Heart left ventricle (tissue), 13 donors: ENCODE measurements at regions not wholly inside any gene's neighbourhood (a gene's known extent, or its start where the extent isn't known, plus 50 kb on each side); places are given as distances from the start of the nearest gene placed in this dataset.

ENCODE experiments used
- POLR2A ChIP-seq, 2 donors: fragments of 450-650 bp; IDR thresholded peaks; one replicate each; pipeline ENCODE4 v1.6.1; 2017; ENCODE audit warnings: antibody characterized with exemption in 2 of 2, mild to moderate bottlenecking in 2 of 2, moderate library complexity in 2 of 2
- TF ChIP-seq, protein P1 (sequence below), 12 donors: fragments of 200-600 bp; sonication (generic) in 4 of 12; IDR thresholded peaks; one replicate each; pipeline versions ENCODE4 v1.5.0 to v1.8.0; 2018 to 2022; ENCODE audit warnings: antibody characterized with exemption in 12 of 12, mild to moderate bottlenecking in 5 of 12
- donor health status: ischemic (EF 13 %, LVEDD 7.1; RV severe dilation, severe dysfunction).
- donor health status: DM: no; HTN: yes; CAD: no.
- donor health status: DM: no; HTN: no; CAD: no.
- donor health status: ischemic (EF 25% LVEDD 6.9; RV normal size, moderate dysfunction).
- donor health status: ischemic (EF 25% LVEDD 5.7; RV mildly dilated, moderate dysfunction).
- donor health status: ischemic (EF 35%, LVEDD 5.7; RV mildly dilated, moderate dysfunction).
- donor health status: nonischemic (EF 11% LVEDD 7.7; RV severe dilation, severe dysfunction).
- donor health status: DM: yes; HTN: yes; CAD: no.
- donor health status: PGD.
- donor health status: ischemic (EF 29% LVEDD 5.4; RV normal size, mild dysfunction).
- donor health status: nonischemic (EF 23%, LVEDD 6.1; RV moderate dilation, normal function).

DNA sequence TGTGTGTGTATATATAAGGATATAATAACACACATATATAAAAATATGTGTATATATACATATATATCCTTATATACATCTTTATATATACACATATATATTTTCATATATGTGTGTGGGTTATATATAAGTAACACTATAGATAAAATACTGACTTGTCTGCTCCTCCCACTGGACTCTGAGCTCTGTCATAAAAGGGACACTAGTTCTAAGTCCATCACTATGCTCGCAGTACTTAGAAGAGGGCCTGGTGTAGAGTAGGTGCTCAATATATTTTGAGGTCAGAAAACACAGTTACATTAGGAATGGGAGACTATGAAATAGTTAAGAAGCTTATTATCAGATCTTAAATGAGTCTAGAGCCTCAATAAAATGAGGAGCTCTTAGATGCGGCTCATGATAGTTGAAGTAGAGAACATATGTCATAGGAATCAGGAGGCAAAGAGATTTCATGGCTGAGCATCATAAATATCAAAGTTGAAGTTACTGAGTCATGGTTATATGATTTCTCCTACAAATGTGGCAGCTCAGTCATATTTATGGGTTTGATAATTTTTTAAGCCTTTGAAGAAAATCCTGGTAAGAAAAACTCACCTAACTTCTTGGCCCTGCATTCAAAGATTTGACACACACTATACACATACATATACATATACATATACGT is 371.2 kb upstream of the THBS1 start:
- TF ChIP-seq, protein P1, sequence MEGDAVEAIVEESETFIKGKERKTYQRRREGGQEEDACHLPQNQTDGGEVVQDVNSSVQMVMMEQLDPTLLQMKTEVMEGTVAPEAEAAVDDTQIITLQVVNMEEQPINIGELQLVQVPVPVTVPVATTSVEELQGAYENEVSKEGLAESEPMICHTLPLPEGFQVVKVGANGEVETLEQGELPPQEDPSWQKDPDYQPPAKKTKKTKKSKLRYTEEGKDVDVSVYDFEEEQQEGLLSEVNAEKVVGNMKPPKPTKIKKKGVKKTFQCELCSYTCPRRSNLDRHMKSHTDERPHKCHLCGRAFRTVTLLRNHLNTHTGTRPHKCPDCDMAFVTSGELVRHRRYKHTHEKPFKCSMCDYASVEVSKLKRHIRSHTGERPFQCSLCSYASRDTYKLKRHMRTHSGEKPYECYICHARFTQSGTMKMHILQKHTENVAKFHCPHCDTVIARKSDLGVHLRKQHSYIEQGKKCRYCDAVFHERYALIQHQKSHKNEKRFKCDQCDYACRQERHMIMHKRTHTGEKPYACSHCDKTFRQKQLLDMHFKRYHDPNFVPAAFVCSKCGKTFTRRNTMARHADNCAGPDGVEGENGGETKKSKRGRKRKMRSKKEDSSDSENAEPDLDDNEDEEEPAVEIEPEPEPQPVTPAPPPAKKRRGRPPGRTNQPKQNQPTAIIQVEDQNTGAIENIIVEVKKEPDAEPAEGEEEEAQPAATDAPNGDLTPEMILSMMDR (IDR thresholded peaks at IDR 0.05) = no peak
- no peak for TF ChIP-seq POLR2A (IDR thresholded peaks at IDR 0.05)
